HG02938 (cell line): ENCODE measurements at regions not wholly inside any gene's neighbourhood (a gene's known extent, or its start where the extent isn't known, plus 50 kb on each side); places are given as distances from the start of the nearest gene placed in this dataset.
"Not testable (repeated sequence)": the region's sequence is repeated elsewhere in the genome, so short reads cannot be mapped to it uniquely, and the experiment has no call there.

Experiments
- ATAC-seq: cut with Tn5 transposase; IDR thresholded peaks from one replicate; pipeline ENCODE4 v1.9.1; 2021; ENCODE audit warnings: mild to moderate bottlenecking, moderate library complexity; ENCODE audit not compliant: unreplicated experiment

DNA sequence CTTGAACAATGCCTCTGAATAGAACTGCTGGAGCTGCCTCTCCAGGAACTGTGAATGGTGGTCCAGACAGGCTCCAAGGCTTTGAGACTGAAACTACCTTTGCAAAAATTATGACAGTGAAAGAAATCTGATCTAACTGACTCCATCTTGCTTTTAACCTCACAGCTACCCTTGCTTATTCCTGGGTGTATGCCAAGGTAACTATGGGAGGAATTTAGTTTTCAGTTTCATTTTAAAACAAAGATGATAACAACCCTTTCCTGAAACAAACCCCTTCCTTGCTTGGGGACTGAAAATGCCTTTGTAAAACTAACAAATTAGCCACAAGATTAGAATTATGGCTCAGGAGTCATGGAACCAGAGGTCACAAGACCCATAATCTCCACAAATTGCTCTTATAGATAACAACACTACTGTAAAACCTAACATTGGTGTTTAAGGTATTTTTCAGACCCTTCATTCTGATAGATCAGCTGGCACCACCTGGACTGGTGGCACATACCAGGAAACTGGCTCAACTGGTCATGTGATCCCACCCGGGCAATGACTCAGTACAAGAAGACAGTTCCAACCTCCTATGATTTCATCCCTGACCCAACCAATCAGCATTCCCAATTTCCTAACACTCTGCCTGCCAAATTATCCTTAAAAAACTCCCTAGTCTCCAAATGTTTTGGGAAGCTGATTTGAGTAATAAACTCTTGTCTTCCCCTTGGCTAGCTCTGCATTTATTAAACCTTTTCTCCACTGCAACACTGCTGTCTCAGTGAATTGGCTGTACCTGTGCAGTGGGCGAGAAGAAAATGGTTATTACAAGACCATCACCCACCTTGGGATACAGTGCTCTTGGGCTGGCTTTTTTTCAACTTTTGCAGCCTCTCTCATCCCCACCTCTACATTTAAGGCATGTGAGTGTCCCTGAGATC lies 608.1 kb downstream of the TYW1 start:
- no peak for ATAC-seq

DNA sequence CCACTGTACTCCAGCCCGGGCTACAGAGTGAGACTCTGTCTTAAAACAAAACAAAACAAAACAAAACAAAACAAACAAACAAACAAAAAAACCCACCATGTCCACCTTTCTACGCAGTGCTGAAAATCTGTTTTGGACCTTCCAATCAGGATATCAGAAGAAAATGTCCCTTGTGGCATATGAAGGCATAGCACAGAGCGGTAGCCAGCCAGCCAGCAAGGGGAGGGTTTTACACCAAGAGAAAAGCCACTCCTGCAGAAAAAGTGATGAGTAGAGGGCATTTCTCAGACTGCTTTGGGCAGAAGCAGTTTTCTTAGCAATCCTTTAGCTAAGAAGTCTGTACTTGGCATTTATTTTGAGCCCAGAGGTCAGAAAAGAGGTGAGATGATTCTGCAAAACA lies 612.2 kb downstream of the TYW1 start:
- ATAC-seq, result no peak

DNA sequence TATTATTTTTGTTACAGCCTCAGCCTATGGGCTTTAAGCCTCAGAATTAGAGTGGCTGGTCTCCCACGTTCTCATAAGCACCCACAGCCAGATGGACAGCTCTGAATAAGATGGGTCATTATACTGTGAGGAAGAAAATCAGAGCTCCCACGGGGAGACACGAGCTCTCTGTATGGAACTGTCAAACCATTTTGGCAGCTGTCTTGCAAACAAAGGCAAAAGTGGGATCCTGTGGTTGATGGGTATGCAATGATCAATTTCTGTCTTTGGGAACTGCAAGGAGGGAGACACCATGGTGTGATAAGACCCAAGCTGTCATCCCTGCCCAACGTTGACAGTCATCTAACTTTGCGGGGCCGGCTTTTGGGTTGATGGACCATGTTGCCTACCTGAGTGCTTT lies 614.3 kb downstream of the TYW1 start:
- no peak for ATAC-seq

DNA sequence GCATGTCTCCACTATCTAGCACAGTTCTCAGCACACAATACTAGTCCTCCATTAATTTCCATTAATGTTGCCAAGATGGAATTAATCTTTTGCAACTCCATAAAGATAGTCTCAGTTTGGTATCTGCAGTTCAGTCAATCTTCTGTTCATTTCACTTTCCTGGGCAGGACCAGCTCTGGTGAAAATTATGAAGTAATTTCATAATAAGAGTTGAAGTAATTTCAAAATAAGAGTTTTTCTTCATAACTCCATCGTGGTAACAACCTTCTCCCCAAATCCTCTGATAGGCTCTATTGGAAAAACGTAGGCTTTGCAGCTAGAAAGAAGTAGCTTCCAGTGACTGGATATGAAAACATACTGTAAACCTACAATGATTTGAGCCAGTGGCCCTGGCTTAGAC lies 618.2 kb downstream of the TYW1 start:
- no peak for ATAC-seq

DNA sequence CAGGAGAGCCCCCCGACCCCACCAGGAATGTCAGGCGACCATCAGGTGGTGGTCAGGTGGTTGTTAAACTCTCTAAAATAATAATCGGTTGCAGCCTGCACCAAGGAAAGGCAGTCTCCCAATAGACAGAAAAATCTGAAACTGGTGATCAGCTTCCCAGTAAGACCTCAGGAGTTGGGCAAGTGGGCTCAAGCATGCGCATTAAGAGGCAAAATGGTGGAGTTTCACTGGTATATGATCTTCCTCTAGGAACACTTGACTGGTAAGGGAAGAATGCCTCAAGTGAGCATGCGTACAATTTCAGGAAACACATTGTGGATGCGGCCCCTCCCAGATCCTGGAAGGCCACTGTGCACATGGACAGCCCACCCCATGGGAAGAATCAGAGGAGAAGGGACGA lies 619.9 kb downstream of the TYW1 start:
- ATAC-seq, result no peak

DNA sequence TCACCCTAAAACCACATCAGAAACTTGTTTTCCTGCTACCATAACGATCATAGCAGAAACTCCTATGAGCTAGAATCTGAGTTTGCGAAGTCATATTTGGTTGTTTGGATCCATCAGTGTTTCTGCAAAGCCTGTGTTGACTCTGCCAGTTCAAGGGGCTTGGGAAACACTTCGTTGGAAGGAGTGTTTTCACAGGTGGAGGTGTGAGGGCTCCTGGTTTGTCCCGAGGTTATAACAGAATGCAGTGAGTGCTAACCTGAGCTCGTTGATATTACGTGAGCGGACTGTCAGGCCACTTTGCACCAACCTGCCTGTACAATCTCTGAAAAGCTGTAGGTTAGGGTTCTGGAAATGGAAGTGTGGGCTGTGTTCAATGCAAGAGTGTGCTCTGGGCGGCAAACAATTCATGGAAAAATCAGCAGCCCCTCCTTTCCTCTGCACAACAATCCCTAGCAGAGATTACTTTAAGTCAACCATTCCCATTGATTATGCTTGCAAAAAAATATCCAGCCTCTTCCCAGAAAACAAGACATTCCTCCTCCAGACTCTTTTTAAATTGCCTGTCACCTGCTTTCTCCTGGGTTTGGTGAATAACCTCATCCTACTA lies 622.0 kb downstream of the TYW1 start:
- no peak for ATAC-seq

DNA sequence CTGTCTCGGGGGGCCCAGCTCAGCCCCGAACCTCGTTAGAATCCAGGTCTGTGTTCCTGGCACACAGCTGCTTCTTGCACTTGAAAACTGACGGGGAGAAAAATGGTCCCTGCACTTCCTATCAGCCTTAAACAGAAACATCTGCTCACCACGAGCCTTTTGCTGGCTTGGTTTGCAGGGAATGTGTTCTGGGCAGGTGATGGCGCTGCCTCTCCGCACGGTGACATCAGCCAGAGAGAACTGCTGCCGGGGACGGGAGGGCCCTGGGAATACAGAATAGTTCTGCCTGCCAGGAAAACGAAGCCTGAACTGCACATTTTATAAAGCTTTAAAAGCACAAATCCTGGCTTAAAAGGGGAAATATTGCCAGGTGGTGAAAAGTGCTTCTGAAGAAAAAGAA lies 622.5 kb downstream of the TYW1 start:
- no peak for ATAC-seq

DNA sequence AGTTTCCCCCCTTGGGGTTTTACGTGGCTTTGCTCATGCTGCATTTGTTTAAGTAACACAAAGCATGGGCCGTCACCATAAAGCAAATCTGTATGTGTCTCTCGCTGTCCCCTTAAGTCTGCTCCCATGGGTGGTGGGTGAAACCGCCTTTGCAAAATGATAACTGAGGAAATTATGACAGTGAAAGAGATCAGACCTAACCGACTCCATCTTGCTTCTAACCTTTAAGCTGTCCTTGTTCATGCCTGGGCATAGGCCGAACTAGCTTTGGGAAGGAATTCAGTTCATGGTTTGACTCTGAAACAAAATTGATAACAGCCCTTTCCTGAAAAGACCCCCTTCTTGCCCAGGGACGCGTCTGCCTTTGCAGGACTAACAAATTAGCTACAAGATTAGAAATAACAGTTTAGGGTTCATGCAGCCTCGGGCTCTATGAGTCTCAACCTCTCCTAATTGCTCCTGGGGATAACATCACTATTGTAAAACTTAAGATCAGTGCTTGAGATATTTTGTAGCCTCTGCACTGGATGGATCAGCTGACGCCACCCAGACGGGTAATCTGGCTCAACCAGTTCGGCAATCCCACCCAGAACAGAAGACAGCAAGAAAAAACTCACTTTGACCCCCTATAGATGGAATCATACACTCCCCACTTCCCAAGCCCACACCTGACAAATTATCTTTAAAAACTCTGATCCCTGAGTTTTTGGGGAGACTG lies 623.7 kb downstream of the TYW1 start:
- no peak for ATAC-seq

DNA sequence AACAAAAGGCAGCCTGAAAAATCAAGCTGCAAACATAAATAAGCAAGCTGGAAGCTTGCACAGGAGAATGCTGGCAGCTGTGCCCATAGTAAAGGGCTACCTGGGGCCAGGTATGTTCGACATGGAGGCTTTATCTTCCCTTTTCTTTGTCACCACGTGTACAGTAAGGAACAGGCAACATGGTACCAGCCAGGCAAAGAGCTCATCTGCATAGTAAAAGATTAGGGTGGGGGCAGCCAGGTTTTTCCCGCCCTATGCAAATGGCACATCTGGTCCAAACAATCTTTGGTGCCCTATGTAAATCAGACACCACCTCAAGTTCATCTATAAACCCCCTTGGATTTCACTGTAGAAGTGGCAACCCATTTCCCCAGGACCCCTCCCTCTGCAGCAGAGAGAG lies 625.1 kb downstream of the TYW1 start:
- ATAC-seq, result no peak

DNA sequence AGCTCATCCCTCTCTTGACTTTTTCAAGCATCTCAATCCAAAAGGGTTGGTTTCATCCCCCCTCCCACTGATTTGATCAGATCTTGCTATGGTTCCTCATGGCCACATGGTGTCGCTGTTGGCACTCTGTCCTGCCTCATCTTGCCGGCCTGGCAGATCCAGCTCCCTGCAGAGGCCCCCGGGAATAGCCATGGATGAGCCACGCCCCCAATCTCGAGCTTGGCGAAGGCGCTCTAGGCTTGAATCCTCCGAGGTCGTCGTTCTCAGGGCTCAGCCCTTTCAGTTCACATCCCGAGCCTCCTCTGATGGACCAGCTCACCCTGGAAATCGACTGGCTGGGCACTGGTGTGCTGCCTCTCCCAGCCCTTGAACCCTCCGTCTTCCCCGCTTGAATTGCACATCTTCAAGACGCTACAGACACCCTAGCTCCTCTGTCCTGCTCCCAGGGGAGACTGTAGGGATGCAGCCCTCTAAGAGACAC lies 628.7 kb downstream of the TYW1 start:
- ATAC-seq, result no peak

DNA sequence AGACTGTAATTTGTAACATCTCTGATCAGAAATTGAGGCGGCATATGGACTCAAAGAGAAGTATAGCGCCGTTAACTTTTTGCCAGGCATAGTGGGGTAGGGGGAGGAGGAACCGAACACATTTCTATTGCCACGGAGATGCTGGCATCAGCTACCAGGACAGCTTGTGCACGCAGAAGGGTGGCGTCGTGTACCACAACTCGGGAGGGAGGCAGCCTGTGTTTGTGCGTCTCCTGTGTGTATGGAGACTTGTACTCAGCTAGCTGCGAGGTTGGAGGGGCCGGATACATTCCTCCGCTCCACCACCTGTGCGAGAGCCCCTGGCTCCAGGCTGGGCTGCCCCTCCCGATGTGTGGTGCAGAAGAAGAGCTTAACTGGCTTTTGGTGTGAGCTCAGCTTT lies 634.8 kb downstream of the TYW1 start:
- no peak for ATAC-seq

DNA sequence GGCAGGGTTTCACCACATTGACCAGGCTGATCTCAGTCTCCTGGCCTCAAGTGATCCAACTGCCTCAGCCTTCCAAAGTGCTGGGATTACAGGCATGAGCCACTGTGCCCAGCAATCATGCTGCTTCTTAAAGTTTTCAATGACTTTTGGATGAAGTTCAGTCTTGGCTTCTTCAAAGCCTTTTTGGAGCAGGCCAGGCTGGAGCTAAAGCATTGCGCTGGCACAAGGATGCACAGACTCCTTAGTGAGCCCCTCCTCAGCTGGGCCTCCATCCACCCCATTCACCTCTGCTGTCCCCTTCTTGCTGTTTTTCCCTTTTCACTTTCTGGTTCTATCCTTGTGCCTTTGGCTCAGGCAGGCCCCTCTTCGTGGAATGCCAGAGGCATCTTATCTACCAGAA lies 638.6 kb downstream of the TYW1 start:
- ATAC-seq, result no peak

DNA sequence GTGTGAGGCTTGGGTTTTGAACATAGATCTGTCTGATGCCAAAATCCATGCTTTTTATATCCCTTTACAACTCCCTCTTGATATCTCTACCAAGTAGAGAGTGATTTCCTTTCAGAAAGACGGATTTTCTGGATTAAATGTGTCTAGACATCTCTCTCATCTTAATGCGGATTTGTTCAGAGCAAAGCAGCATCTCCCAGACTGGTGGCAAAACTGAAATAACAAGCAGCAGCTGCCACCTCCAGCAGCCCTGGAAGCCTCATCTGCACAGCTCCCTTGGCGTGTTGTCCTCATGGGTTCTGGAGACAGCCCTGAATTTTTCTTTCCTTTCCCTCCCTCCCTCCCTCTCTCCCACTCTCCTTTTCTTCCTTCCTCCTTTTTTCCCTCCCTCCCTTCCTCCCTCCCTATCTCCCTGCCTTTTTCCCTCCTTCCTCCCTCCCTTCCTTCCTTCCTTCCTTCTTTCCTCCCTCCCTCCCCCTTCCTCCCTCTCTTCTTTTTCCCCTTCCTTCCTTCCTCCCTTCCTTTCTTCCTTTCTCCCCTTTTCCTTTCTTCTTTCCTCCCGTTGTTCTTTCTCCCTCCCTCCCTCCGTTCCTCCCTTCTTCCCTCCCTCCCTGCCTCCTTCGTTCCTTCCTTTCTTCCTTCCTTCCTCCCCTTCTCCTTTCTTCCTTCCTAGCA lies 639.9 kb downstream of the TYW1 start:
- no peak for ATAC-seq

DNA sequence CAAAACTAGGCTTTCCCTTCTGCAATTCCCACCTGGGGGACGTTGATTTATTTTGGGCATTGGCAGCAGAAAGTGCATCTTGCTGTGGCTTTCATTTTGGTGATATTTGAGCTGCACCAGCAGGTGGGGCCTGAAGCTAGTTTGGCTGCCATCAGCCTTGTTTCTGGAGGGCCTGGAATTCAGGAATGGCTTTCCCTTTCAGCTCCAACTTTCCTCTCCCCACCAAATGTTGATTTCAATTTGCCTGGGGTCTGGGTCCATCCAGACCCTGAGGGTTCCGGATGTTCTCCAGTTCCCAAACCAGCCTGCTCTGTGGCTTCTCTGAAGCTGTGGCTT lies 640.4 kb downstream of the TYW1 start:
- no peak for ATAC-seq

DNA sequence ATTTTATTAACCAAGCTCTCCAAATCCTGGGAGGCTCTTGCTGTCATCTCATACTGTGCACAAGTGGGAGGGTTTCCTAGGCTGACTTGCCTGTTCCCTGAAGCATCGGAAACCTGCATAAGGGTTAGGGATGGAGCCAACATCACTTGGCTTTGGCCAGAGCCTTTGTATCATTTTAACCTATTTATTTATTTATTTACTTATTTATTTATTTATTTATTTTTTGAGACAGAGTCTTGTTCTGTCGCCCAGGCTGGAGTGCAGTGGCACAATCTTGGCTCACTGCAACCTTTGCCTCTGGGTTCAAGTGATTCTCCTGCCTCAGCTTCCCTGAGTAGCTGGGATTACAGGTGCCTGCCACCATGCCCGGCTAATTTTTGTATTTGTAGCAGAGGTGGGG lies 645.9 kb downstream of the TYW1 start:
- not testable (repeated sequence) for ATAC-seq

DNA sequence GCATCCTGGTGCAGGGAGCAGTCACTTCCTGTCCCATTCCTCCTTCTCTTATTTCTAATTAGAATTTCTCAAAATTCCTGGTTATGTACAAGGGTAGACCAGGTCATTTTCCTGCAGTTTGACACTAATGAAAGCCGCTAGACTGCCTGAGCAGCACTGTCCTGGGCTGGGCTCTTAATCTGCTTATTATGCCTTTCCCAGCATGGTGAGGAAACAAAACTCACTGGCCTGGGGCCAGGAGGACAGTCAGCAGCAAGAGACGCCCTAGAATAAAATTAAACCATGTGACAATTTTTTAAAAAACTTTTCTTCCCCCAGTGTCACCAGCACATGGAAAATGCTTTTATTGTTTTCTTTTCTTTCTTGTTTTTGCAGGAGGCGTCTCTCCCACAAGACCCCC lies 647.5 kb downstream of the TYW1 start:
- no peak for ATAC-seq

DNA sequence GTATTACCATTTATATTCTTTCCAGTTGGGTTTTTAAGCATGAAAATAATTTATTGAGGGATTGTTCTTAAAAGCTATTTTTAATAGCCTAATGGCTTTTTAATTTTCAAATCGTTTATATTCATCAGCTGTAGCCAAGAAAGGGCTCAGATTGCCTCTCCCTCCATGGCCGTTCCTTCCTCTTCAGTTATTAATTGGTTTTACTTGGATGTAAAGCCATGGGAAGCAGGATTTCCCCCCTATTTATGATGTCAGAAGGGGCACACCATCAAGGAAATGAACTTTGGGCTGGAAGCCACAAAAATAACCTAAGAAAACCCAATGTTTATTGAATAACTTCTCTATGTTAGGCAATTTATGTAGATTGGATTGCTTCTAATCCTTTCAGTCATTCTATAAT lies 656.3 kb downstream of the TYW1 start:
- no peak for ATAC-seq

DNA sequence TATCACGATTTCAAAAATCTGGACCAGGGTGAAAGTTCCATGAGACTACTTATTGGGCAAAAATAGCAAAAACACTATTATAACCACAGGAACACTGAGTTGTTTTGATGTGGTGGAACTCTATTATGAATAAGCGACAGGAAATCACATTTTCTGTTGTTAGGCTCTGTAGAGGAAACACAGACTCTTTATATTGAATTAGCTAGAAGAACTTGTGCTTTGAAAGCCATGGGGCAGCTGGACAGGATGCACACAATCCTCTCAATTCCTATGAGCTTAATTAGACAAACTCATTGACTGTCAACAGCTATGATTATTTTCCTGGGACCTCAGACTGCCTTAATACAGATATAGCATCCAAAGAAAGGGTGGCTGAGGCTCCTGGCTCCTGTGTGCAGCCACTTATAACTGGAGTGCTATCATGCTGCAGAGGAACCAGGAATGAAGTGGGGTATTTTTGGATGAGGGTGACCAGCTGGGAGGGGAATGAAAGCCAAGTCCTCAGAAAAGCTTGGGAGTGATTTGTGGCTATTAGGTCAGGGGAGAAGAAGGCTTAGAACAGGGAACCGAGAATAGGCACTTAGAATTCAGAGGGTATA lies 657.3 kb downstream of the TYW1 start:
- ATAC-seq, result no peak

DNA sequence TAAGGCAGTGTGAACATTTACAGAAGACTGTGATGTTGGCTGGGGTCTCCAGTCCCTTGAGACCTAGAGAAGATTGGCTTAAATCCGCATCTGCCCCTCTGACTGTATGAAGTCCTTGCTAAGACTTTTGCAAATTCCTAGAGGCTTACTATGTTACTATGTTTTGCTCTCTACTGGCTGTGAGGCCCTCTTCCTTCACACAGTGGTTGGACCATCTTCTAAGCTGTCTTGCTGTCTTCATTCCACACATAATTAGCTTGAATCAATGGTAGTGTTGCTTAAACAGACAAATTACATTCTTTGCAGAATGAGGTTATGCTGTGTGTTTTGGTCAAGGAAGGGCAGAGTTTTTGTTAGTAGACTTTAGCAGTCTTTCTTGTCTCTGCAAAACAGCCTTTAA lies 658.0 kb downstream of the TYW1 start:
- no peak for ATAC-seq

DNA sequence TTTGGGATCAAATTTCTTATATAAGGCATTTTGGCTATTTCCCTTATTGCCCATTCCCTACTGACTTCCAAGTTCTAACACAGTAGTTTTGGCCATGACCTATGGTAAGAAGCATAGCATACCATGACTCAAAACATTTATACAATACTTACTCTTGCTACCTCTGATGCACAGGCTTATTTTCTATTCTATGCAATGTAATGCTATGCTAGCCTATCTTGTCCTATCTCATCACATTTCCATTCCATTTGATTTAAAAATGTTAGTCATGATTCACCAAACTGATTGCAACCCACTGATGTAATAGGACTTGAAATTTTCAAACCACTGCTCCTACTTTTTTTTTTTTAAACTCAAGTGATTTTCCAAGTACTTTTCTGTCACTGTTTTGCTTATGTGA lies 658.5 kb downstream of the TYW1 start:
- no peak for ATAC-seq

DNA sequence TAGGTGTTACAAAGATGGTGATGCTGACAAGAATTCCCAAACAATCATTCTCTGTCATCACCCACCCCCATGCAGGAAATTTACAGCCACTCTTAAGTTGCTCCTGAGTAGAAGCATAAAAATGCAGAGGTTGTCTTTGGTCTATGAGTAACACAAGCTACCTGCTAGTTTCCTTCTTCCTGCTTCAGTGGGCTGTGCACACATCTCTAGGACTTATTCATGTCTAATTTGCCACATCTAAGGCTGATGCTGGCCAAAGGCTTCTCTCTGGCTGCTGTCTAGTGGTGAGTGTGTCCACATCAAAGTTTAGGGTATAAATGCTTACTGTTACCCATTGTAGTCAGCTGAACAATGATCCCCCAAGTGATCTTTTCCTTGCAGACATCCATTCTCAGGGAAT lies 662.5 kb downstream of the TYW1 start:
- no peak for ATAC-seq
